GM12892 (cell line): ENCODE measurements at regions not wholly inside any gene's neighbourhood (a gene's known extent, or its start where the extent isn't known, plus 50 kb on each side); places are given as distances from the start of the nearest gene placed in this dataset.

Source experiments
- POLR2A ChIP-seq: IDR thresholded peaks from 2 replicates; pipeline ENCODE4 v1.6.1; 2011; ENCODE audit warnings: low read depth, low read length, control low read depth
- TAF1 ChIP-seq: IDR thresholded peaks from 2 replicates; pipeline ENCODE4 v1.6.1; 2011; ENCODE audit warnings: low read depth, mild to moderate bottlenecking, control low read depth, low read length, borderline replicate concordance

DNA sequence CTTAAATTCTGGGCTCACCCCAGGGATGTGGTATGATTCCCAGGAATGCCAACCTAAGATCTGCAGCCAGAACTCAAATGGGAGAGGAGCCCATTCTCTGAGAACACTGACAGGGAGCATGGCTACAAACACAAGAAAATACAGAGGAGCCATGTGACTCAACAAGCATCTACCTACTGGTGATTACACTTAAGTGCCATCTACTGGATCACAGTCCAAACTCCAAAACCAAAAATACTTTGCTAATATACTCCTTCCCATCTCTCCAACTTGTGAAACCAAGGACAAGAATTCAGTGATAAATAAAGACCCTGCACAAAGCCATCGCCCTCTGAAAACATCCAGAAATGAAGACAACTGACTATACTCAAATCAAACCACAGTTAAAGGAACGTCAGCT is 116.9 kb downstream of the NR4A2 start:
- no peak for TF ChIP-seq TAF1
- no peak for TF ChIP-seq POLR2A
